GM19467 (cell line): ENCODE measurements at regions not wholly inside any gene's neighbourhood (a gene's known extent, or its start where the extent isn't known, plus 50 kb on each side); places are given as distances from the start of the nearest gene placed in this dataset.

ENCODE experiments used
- ATAC-seq: cut with Tn5 transposase; IDR thresholded peaks from one replicate; pipeline ENCODE4 v1.9.1; 2021; ENCODE audit warnings: mild to moderate bottlenecking, moderate library complexity; ENCODE audit not compliant: unreplicated experiment

- ATAC-seq = no peak
Observed at GRCh38 chr2:2568411-2568810, 237.3 kb upstream of the MYT1L start.

- ATAC-seq = no peak
Observed at GRCh38 chr2:2567776-2568175, 236.7 kb upstream of the MYT1L start.

GRCh38 chr2:2566396-2567323 lies 235.6 kb upstream of the MYT1L start:
- ATAC-seq = no peak

- ATAC-seq = no peak
Observed at GRCh38 chr2:2565671-2566070, 234.6 kb upstream of the MYT1L start.

- no peak for ATAC-seq
Observed at GRCh38 chr2:2564300-2565078, 233.4 kb upstream of the MYT1L start.

- ATAC-seq = no peak
Observed at GRCh38 chr2:2563309-2563860, 232.3 kb upstream of the MYT1L start.

GRCh38 chr2:2562867-2563266 lies 231.8 kb upstream of the MYT1L start:
- no peak for ATAC-seq

- ATAC-seq = no peak
Observed at GRCh38 chr2:2561346-2562095, 230.4 kb upstream of the MYT1L start.

GRCh38 chr2:2560374-2561015 lies 229.4 kb upstream of the MYT1L start:
- ATAC-seq = no peak

- ATAC-seq = no peak
Observed at GRCh38 chr2:2558476-2558875, 227.4 kb upstream of the MYT1L start.

- no peak for ATAC-seq
Observed at GRCh38 chr2:2557475-2557874, 226.4 kb upstream of the MYT1L start.

- no peak for ATAC-seq
Observed at GRCh38 chr2:2550856-2551255, 219.8 kb upstream of the MYT1L start.

- ATAC-seq = no peak
Observed at GRCh38 chr2:2547911-2548310, 216.8 kb upstream of the MYT1L start.

GRCh38 chr2:2547451-2547850 lies 216.4 kb upstream of the MYT1L start:
- ATAC-seq = no peak

GRCh38 chr2:2546046-2546445 lies 215.0 kb upstream of the MYT1L start:
- ATAC-seq = no peak

GRCh38 chr2:2542966-2543611 lies 212.0 kb upstream of the MYT1L start:
- ATAC-seq = no peak

GRCh38 chr2:2542316-2542715 lies 211.2 kb upstream of the MYT1L start:
- no peak for ATAC-seq

GRCh38 chr2:2540406-2540805 lies 209.3 kb upstream of the MYT1L start:
- no peak for ATAC-seq

- ATAC-seq = no peak
Observed at GRCh38 chr2:2536416-2537056, 205.5 kb upstream of the MYT1L start.

GRCh38 chr2:2530334-2530733 lies 199.3 kb upstream of the MYT1L start:
- no peak for ATAC-seq
